ENCODE measurements at regions not wholly inside any gene's neighbourhood (a gene's known extent, or its start where the extent isn't known, plus 50 kb on each side); places are given as distances from the start of the nearest gene placed in this dataset.

GRCh38 chr2:107160640-107161239 lies 274.8 kb upstream of the ST6GAL2 start:
- Histone ChIP-seq H3K9me3 (ENCODE audit: control extremely low read depth in 1 of 3, control insufficient read depth in 2 of 3, insufficient read depth in 1 of 3, low read length in 2 of 3) (peaks cover 0 to 5% (median 0%) of the 10 kb centered on the region in 3 donors), H3K27me3 (replicated peaks in 1 of 4; ENCODE audit: control extremely low read depth in 1 of 4, control insufficient read depth in 3 of 4, insufficient read depth in 4 of 4, low read length in 3 of 4) (no peaks in the 10 kb centered on the region), H3K4me2 (replicated peaks; ENCODE audit: low read depth, low read length, poor library complexity, severe bottlenecking) (no peak overlapping the region), H3K4me3 (ENCODE audit: control extremely low read depth in 1 of 5, extremely low read depth in 1 of 5, insufficient read depth in 1 of 5, low read depth in 2 of 5, low read length in 4 of 5) (no peak overlapping the region), H3K27ac (ENCODE audit: low read length in 2 of 2) (no peak overlapping the region), H3K36me3 (replicated peaks in 1 of 2; ENCODE audit: control extremely low read depth in 1 of 2, control insufficient read depth in 1 of 2, extremely low read depth in 1 of 2, insufficient read depth in 2 of 2, low read length in 1 of 2) (no peaks in the 10 kb centered on the region), H2AFZ (ENCODE audit: insufficient read depth, low read depth, low read length, poor library complexity, severe bottlenecking) (no peak overlapping the region), H3K9ac (ENCODE audit: low read length) (no peak overlapping the region), H3K4me1 (ENCODE audit: control insufficient read depth in 2 of 2, insufficient read depth in 2 of 2, low read length in 2 of 2) (no peaks in the 10 kb centered on the region), H3K79me2 (ENCODE audit: control insufficient read depth, insufficient read depth, low read length) (no peaks in the 10 kb centered on the region), H4K20me1 (ENCODE audit: control insufficient read depth, insufficient read depth, low read length, poor library complexity, severe bottlenecking) (no peaks in the 10 kb centered on the region)
- no peak overlapping the region for H3K27ac Mint-ChIP-seq
- WGBS (ENCODE audit: insufficient coverage), result 76% methylated on average over 2 of the region's 5 CpGs
- intact Hi-C loops (cut with micrococcal nuclease), result no loop called here
- ChIA-PET POLR2A (no interaction called here), CTCF (no interaction called here)
- ATAC-seq (ENCODE audit: low read depth) (no peak), DNase-seq (no peak)
- H3K4me3 Mint-ChIP-seq, result no peak overlapping the region
- TF ChIP-seq EZH2 (IDR thresholded peaks at IDR 0.05; ENCODE audit: borderline replicate concordance, insufficient read depth, low read depth, low read length, poor library complexity, severe bottlenecking) (no peak), CTCF (IDR thresholded peaks at IDR 0.05) (no peak)
- H3K9me3 Mint-ChIP-seq (ENCODE audit: insufficient read depth), result peaks cover 4% of the 10 kb centered on the region
- H3K4me1 Mint-ChIP-seq, result no peaks in the 10 kb centered on the region
- no peaks in the 10 kb centered on the region for H3K27me3 Mint-ChIP-seq

GRCh38 chr2:107168141-107168540 lies 282.2 kb upstream of the ST6GAL2 start:
- Histone ChIP-seq H3K27ac (ENCODE audit: low read length in 2 of 2) (no peak overlapping the region), H3K79me2 (ENCODE audit: control insufficient read depth, insufficient read depth, low read length) (no peaks in the 10 kb centered on the region), H2AFZ (ENCODE audit: insufficient read depth, low read depth, low read length, poor library complexity, severe bottlenecking) (no peak overlapping the region), H3K4me1 (ENCODE audit: control insufficient read depth in 2 of 2, insufficient read depth in 2 of 2, low read length in 2 of 2) (no peaks in the 10 kb centered on the region), H3K4me2 (replicated peaks; ENCODE audit: low read depth, low read length, poor library complexity, severe bottlenecking) (no peak overlapping the region), H3K9me3 (ENCODE audit: control extremely low read depth in 1 of 3, control insufficient read depth in 2 of 3, insufficient read depth in 1 of 3, low read length in 2 of 3) (peaks cover 0 to 2% (median 0%) of the 10 kb centered on the region in 3 donors), H3K9ac (ENCODE audit: low read length) (no peak overlapping the region), H3K27me3 (replicated peaks in 1 of 4; ENCODE audit: control extremely low read depth in 1 of 4, control insufficient read depth in 3 of 4, insufficient read depth in 4 of 4, low read length in 3 of 4) (no peaks in the 10 kb centered on the region), H3K4me3 (ENCODE audit: control extremely low read depth in 1 of 5, extremely low read depth in 1 of 5, insufficient read depth in 1 of 5, low read depth in 2 of 5, low read length in 4 of 5) (no peak overlapping the region), H4K20me1 (ENCODE audit: control insufficient read depth, insufficient read depth, low read length, poor library complexity, severe bottlenecking) (no peaks in the 10 kb centered on the region), H3K36me3 (replicated peaks in 1 of 2; ENCODE audit: control extremely low read depth in 1 of 2, control insufficient read depth in 1 of 2, extremely low read depth in 1 of 2, insufficient read depth in 2 of 2, low read length in 1 of 2) (no peaks in the 10 kb centered on the region)
- H3K4me3 Mint-ChIP-seq, result no peak overlapping the region
- no peaks in the 10 kb centered on the region for H3K27me3 Mint-ChIP-seq
- 85% methylated on average over 5 of the region's 5 CpGs for WGBS (ENCODE audit: insufficient coverage)
- no peak overlapping the region for H3K27ac Mint-ChIP-seq
- ChIA-PET POLR2A (no interaction called here), CTCF (no interaction called here)
- DNase-seq, result no peak
- intact Hi-C loops (cut with micrococcal nuclease), result no loop called here
- H3K4me1 Mint-ChIP-seq, result no peaks in the 10 kb centered on the region
- H3K9me3 Mint-ChIP-seq (ENCODE audit: insufficient read depth), result no peaks in the 10 kb centered on the region
- no peak for TF ChIP-seq EZH2 (IDR thresholded peaks at IDR 0.05; ENCODE audit: borderline replicate concordance, insufficient read depth, low read depth, low read length, poor library complexity, severe bottlenecking)
- TF ChIP-seq CTCF (IDR thresholded peaks at IDR 0.05), result no peak
- no peak for ATAC-seq (ENCODE audit: low read depth)

All from B cell (primary cell).